GM04503 (cell line): ENCODE measurements at regions not wholly inside any gene's neighbourhood (a gene's known extent, or its start where the extent isn't known, plus 50 kb on each side); places are given as distances from the start of the nearest gene placed in this dataset.
"Not testable (repeated sequence)": the region's sequence is repeated elsewhere in the genome, so short reads cannot be mapped to it uniquely, and the experiment has no call there.

ENCODE experiments used
- DNase-seq: peaks from one replicate; pipeline ENCODE4 v3.0.0-alpha.2; 2012; ENCODE audit warnings: low read depth

- not testable (repeated sequence) for DNase-seq
Measured at GRCh38 chr5:7306556-7306955, 89.4 kb upstream of the ADCY2 start.

GRCh38 chr5:7307709-7308108 lies 88.2 kb upstream of the ADCY2 start:
- not testable (repeated sequence) for DNase-seq

- DNase-seq, result not testable (repeated sequence)
Measured at GRCh38 chr5:7309715-7310114, 86.2 kb upstream of the ADCY2 start.

- DNase-seq, result not testable (repeated sequence)
Measured at GRCh38 chr5:7310656-7311055, 85.3 kb upstream of the ADCY2 start.

GRCh38 chr5:7315118-7315517 lies 80.8 kb upstream of the ADCY2 start:
- DNase-seq, result no peak

- DNase-seq, result no peak
Measured at GRCh38 chr5:7317751-7318150, 78.2 kb upstream of the ADCY2 start.

GRCh38 chr5:7320701-7321301 lies 75.1 kb upstream of the ADCY2 start:
- no peak for DNase-seq

GRCh38 chr5:7321724-7322123 lies 74.2 kb upstream of the ADCY2 start:
- peak; percentile 98 for DNase-seq

- DNase-seq, result no peak
Measured at GRCh38 chr5:7324919-7325318, 71.0 kb upstream of the ADCY2 start.

- no peak for DNase-seq
Measured at GRCh38 chr5:7325975-7326913, 69.7 kb upstream of the ADCY2 start.

GRCh38 chr5:7329141-7329540 lies 66.8 kb upstream of the ADCY2 start:
- DNase-seq, result no peak

- DNase-seq, result no peak
Measured at GRCh38 chr5:7329712-7330111, 66.2 kb upstream of the ADCY2 start.

GRCh38 chr5:7330256-7330655 lies 65.7 kb upstream of the ADCY2 start:
- DNase-seq, result no peak

- no peak for DNase-seq
Measured at GRCh38 chr5:7331131-7331530, 64.8 kb upstream of the ADCY2 start.
